Astrocyte of the spinal cord (primary cell): ENCODE measurements at regions not wholly inside any gene's neighbourhood (a gene's known extent, or its start where the extent isn't known, plus 50 kb on each side); places are given as distances from the start of the nearest gene placed in this dataset.

Source experiments
- DNase-seq: peaks from one replicate; pipeline ENCODE4 v3.0.0; 2011; ENCODE audit warnings: low read depth, low spot score
- H3K4me3 ChIP-seq: 2 replicates; pipeline ENCODE4 v1.5.1; 2011; ENCODE audit warnings: low read depth, mild to moderate bottlenecking, low read length, moderate library complexity
- in situ Hi-C: cut with HindIII; loops from 2 replicates; pipeline ENCODE4 v1.10.0; 2017; ENCODE audit warnings: low sequenced_read_pairs
- TF ChIP-seq, protein P1 (sequence below): IDR thresholded peaks from 2 replicates; pipeline ENCODE4 v1.5.1; 2012; ENCODE audit warnings: low read depth, mild to moderate bottlenecking, low read length, inconsistent platforms

DNA sequence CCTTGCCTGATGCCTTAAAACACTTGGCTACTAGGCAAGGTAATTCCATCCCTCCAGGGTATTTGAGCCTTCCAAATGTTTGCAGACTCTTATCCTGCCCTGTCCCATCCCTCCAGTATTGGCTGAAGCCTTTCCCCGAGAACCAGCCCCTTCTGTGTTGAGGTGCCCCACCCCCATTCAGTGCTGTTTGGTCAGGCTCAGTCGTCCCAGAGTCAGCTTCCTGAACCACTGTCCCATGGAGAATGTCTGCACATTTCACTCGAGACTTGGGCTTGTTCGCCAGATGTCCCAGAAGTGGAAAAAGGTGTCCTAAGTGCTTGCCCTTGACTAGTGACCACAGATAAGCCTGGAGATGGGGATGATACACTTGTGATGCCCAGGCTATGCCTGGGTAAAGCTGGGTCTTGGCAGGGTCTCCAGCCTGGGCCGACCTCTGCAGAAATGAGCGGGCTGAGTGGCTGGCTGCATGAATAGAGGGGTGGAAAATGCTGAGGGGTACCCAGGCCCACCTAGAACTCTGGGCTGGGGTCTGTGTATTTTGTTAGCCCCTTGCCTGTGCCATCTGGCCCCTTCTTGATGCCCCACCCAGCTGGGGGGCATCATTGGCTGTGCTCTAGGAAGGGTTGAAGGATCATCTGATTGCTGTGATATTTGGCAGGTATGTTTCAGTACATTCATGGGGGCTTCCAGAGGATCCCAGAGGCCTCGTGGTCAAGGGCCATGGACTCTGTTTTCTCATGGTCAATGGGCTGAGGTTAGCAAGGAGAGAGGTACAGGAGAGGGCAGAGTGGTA, 178.4 kb downstream of the MACROH2A1 start:
- no peak overlapping the region for H3K4me3 ChIP-seq
- DNase-seq, result no peak
- in situ Hi-C loops, result no loop called here
- TF ChIP-seq, protein P1, sequence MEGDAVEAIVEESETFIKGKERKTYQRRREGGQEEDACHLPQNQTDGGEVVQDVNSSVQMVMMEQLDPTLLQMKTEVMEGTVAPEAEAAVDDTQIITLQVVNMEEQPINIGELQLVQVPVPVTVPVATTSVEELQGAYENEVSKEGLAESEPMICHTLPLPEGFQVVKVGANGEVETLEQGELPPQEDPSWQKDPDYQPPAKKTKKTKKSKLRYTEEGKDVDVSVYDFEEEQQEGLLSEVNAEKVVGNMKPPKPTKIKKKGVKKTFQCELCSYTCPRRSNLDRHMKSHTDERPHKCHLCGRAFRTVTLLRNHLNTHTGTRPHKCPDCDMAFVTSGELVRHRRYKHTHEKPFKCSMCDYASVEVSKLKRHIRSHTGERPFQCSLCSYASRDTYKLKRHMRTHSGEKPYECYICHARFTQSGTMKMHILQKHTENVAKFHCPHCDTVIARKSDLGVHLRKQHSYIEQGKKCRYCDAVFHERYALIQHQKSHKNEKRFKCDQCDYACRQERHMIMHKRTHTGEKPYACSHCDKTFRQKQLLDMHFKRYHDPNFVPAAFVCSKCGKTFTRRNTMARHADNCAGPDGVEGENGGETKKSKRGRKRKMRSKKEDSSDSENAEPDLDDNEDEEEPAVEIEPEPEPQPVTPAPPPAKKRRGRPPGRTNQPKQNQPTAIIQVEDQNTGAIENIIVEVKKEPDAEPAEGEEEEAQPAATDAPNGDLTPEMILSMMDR, result no peak

GRCh38 chr5:135219868-135220267, 179.2 kb downstream of the MACROH2A1 start:
- no peak overlapping the region for H3K4me3 ChIP-seq
- in situ Hi-C loops, result no loop called here
- no peak for DNase-seq
- TF ChIP-seq, protein P1, result no peak

GRCh38 chr5:135218790-135219568, 180.1 kb downstream of the MACROH2A1 start:
- H3K4me3 ChIP-seq, result no peak overlapping the region
- DNase-seq, result no peak
- TF ChIP-seq, protein P1, result no peak
- in situ Hi-C loops, result no loop called here

GRCh38 chr5:135218486-135218755, 180.6 kb downstream of the MACROH2A1 start:
- no peak for DNase-seq
- TF ChIP-seq, protein P1, result no peak
- in situ Hi-C loops, result no loop called here
- no peak overlapping the region for H3K4me3 ChIP-seq

DNA sequence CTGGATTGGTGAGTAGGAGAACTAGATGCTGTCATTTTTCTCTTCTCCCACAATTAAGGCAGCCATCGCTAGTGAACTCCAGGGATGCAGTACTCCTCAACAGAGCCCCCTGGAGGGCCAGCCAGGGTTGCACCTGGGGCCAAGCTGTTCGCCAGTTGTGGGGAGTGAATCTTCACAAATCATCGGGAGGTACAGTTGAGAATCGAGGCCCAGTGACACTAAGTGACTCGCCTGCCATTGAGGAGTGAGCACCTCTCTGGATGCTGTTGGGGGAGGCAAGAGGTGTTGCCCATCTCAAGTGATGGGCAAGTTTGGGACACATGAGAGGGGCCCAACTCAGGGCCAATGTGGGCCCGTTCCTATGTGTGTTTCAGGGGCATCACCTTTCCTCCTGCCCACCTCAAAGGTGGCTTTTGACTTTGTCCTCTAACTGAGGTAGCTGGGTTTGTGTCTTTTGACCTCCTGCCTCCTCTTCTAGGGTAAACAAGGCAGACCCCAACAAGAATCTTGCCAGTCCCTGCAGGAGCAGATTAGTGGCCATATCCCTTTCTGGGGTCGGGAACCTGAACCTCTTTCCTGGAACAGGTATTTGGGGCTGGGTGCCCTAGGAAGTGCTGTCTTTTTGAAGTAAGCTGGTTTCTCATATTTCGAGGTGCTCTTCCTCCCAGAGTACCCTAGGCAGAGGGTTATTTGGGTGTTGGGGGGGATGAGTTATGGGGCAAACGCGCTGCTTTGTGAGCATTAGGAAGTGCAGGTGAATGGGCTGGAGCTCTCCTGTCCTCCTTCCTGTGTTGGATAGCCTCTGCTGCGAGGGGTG, 181.2 kb downstream of the MACROH2A1 start:
- TF ChIP-seq, protein P1, result peak; percentile 27
- H3K4me3 ChIP-seq, result no peak overlapping the region
- no peak for DNase-seq
- in situ Hi-C loops, result no loop called here
